Heart left ventricle (tissue), 13 donors: ENCODE measurements at regions not wholly inside any gene's neighbourhood (a gene's known extent, or its start where the extent isn't known, plus 50 kb on each side); places are given as distances from the start of the nearest gene placed in this dataset.

Experiments used
- POLR2A ChIP-seq, 2 donors: fragments of 450-650 bp; IDR thresholded peaks; one replicate each; pipeline ENCODE4 v1.6.1; 2017; ENCODE audit warnings: antibody characterized with exemption in 2 of 2, mild to moderate bottlenecking in 2 of 2, moderate library complexity in 2 of 2
- TF ChIP-seq, protein P1 (sequence below), 12 donors: fragments of 200-600 bp; sonication (generic) in 4 of 12; IDR thresholded peaks; one replicate each; pipeline versions ENCODE4 v1.5.0 to v1.8.0; 2018 to 2022; ENCODE audit warnings: antibody characterized with exemption in 12 of 12, mild to moderate bottlenecking in 5 of 12
- donor health status: ischemic (EF 13 %, LVEDD 7.1; RV severe dilation, severe dysfunction).
- donor health status: DM: no; HTN: yes; CAD: no.
- donor health status: DM: no; HTN: no; CAD: no.
- donor health status: ischemic (EF 25% LVEDD 6.9; RV normal size, moderate dysfunction).
- donor health status: ischemic (EF 25% LVEDD 5.7; RV mildly dilated, moderate dysfunction).
- donor health status: ischemic (EF 35%, LVEDD 5.7; RV mildly dilated, moderate dysfunction).
- donor health status: nonischemic (EF 11% LVEDD 7.7; RV severe dilation, severe dysfunction).
- donor health status: DM: yes; HTN: yes; CAD: no.
- donor health status: PGD.
- donor health status: ischemic (EF 29% LVEDD 5.4; RV normal size, mild dysfunction).
- donor health status: nonischemic (EF 23%, LVEDD 6.1; RV moderate dilation, normal function).

GRCh38 chr1:238980053-238980452 lies 406.3 kb upstream of the CHRM3 start:
- no peak for TF ChIP-seq POLR2A (IDR thresholded peaks at IDR 0.05)
- TF ChIP-seq, protein P1, sequence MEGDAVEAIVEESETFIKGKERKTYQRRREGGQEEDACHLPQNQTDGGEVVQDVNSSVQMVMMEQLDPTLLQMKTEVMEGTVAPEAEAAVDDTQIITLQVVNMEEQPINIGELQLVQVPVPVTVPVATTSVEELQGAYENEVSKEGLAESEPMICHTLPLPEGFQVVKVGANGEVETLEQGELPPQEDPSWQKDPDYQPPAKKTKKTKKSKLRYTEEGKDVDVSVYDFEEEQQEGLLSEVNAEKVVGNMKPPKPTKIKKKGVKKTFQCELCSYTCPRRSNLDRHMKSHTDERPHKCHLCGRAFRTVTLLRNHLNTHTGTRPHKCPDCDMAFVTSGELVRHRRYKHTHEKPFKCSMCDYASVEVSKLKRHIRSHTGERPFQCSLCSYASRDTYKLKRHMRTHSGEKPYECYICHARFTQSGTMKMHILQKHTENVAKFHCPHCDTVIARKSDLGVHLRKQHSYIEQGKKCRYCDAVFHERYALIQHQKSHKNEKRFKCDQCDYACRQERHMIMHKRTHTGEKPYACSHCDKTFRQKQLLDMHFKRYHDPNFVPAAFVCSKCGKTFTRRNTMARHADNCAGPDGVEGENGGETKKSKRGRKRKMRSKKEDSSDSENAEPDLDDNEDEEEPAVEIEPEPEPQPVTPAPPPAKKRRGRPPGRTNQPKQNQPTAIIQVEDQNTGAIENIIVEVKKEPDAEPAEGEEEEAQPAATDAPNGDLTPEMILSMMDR (IDR thresholded peaks at IDR 0.05): no peak
